ENCODE measurements at regions not wholly inside any gene's neighbourhood (a gene's known extent, or its start where the extent isn't known, plus 50 kb on each side); places are given as distances from the start of the nearest gene placed in this dataset.
"Not testable (repeated sequence)": the region's sequence is repeated elsewhere in the genome, so short reads cannot be mapped to it uniquely, and the experiment has no call there.

DNA sequence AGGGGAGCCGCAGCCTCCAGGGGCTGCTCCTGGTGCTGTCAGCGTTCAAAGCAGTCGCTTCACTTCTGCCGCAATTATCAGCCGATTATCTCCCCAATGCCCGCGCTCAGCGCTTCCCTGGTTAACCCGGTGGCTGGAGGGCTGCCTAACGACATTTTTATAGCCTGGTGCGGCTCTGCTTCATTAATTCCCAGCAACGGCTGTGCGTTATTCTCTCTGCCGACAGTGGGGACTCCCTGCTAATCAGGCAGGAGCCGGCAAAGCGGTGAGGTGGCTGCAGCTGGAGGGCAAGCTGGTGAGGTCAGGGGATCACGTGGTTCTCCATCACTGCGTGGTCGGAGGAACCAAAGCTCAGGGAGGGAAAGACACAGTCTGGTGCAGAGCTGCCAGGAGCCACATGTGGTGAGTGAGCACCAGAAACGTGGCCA is 62.9 kb downstream of the GLRX5 start:
- no peaks in the 10 kb centered on the region for H3K36me3 ChIP-seq
- no peaks in the 10 kb centered on the region for H3K27me3 ChIP-seq
- no peak overlapping the region for H3K4me3 ChIP-seq
- H3K9me3 ChIP-seq, result no peaks in the 10 kb centered on the region
- DNase-seq, result peak; percentile 24

DNA sequence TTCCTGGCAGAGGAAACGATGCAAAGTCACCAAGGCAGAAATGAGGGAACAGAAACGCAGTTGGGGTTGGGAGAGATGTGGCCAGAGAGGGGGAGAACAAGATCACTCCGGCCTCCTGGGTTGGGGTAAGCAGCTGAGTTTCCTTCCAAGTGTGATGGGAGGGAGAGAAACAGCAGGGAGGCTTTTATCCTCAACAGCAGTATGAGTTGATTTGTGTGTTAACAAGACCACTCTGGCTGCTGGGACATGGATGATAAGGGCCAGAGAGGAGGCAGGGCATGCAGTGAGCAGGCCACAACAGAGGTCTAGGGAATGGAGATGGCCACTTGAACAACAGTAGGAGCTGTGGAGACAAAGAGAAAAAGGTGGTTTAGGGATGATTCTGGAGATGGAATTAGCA is 66.8 kb downstream of the GLRX5 start:
- H3K27me3 ChIP-seq, result no peaks in the 10 kb centered on the region
- no peak for DNase-seq
- H3K4me3 ChIP-seq, result no peak overlapping the region
- no peaks in the 10 kb centered on the region for H3K36me3 ChIP-seq
- H3K9me3 ChIP-seq, result no peaks in the 10 kb centered on the region

DNA sequence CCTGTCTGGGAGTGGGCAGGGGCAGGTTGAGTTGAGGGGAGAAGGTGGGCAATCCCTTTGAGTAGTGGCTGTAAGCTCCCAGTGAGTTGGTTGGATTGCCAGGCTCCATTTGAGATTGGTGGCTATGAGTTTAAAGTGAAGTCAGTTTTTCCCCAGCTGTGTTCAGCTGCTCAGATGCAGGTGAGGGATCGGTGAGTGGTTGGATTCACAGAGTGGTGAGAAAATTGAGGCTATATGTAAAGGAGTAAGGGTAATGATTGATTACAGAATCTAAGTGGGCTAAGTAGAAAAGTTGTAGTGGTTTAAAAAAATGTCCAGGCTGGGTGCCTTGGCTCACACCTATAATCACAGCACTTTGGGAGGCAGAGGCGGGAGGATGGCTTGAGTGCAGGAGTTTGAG is 68.6 kb downstream of the GLRX5 start:
- DNase-seq, result no peak
- Histone ChIP-seq H3K27me3 (no peaks in the 10 kb centered on the region), H3K36me3 (no peaks in the 10 kb centered on the region), H3K4me3 (no peak overlapping the region), H3K9me3 (no peaks in the 10 kb centered on the region)

DNA sequence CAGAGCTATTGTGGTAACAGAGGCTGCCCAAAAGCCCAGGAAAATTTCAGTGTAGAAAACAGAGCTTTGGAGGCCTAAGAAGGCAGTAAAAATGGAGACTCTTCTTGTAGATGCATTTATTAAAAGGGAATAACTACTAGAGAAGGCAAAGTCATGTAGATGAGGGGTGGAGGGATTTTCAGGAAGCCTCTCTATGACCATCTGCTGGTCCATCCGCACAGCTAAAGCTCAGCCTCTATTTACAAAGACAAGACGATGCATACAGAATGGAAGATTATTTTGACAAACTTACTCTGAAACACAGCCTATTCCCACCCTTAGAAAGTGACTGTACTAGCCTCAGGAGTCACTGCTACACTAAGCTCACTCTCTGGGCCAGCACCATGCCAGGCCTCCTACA is 71.4 kb downstream of the GLRX5 start:
- Histone ChIP-seq H3K27me3 (no peaks in the 10 kb centered on the region), H3K36me3 (no peaks in the 10 kb centered on the region), H3K4me3 (no peak overlapping the region), H3K9me3 (no peaks in the 10 kb centered on the region)
- no peak for DNase-seq

DNA sequence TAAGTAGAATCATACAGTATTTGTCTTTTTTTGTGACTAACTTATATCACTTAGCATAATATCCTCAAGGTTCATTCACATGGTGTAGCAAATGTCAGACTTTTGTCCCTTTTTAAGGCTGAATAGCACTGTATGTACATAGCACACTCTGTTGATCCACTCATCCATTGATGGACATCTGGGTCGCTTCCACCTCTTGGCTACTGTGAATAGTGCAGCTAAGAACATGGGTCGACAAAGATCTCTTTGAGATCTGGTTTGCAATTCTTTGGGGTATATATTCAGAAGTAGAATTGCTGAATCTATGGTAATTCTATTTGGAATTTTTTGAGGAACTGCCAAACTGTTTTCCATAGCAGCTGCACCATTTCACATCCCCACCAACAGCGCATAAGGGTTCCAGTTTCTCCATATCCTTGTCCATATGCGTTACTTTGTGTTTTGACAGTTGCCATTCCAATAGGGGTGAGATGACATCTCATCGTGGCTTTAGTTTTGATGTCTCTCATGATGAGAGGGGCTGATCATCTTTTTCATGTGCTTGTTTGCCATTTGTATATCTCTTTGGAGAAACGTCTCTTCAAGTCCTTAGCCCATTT is 73.9 kb downstream of the GLRX5 start:
- Histone ChIP-seq H3K9me3 (no peaks in the 10 kb centered on the region), H3K36me3 (no peaks in the 10 kb centered on the region), H3K4me3 (no peak overlapping the region), H3K27me3 (no peaks in the 10 kb centered on the region)
- DNase-seq, result no peak

DNA sequence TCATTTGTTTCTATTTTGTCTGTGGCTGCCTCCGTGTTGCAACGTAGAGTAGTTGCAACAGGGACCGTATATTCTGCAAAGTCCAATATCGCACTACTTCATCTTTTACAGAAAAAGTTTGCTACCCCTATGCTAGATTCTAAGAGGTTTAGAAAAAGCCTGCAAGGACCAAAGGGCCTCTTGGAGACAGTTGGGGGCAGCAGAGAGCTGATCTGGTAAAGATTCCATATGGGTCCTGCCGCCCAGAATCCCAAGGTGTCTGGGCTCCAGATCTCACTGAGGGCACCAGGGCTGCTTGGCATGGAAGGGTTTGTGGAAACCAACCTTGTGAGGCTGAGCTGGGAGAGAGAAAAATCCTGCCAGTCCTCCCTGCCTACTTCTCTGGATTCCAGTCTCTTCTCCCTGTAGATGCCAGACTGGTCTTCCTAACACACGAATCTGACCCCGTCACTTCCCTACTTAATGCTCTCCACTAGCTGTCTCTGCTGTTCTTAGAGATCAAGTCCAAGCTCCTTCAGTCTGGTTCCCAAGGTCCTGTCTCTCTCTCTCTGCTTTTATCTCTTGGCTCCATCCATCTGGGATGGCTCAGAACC is 74.6 kb downstream of the GLRX5 start:
- Histone ChIP-seq H3K9me3 (no peaks in the 10 kb centered on the region), H3K27me3 (no peaks in the 10 kb centered on the region), H3K36me3 (no peaks in the 10 kb centered on the region), H3K4me3 (no peak overlapping the region)
- DNase-seq, result peak; percentile 17

DNA sequence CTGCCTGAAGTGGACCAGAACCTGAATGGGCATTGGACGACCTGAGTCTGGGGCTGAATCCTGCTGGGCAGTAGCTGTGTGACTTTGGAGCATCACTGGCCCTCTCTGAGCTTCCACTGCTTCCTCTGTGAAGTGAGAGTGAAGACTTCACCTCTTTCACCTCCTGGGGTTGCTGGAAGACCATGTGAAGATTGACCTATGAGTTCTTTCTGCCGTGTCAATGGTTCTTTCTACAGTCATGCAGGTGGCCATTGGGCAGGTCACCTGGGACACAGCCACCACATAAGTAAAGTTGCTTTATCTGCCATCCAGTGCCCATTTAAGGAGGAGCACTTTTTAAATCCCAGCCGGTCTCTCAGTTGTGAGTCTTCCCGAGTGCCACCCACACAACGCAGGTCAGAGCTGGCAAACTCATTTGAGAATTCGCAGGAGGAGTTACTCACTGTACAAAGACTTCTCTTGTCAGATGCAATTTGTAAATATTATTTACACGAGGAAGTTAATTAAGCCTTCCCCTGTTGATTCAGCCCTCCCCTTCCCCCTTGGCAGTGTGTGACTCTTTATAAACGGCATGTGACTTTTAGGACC is 74.8 kb upstream of the TCL1B start:
- no peak overlapping the region for H3K4me3 ChIP-seq
- H3K9me3 ChIP-seq, result no peaks in the 10 kb centered on the region
- DNase-seq, result no peak

DNA sequence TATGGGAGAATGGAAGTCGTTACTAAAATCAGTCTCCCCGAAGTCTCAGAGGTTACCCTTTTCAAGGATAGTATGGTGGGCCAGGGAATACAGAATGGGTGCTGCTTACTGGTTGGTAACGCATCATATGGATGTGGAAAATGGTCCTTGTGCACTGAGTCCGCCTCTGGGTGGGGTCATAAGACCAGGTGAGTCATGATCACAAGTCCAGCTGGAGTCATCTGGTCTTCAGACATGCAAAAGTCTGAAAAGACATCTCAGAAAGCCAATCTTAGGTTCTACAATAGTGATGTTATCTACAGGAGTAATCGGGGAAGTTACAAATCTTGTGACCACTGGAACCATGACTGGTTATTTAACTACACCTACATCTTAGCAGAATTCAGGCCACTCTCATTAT is 71.9 kb upstream of the TCL1B start:
- H3K4me3 ChIP-seq, result no peak overlapping the region
- H3K9me3 ChIP-seq, result no peaks in the 10 kb centered on the region
- no peak for DNase-seq
- no peaks in the 10 kb centered on the region for H3K36me3 ChIP-seq
- no peaks in the 10 kb centered on the region for H3K27me3 ChIP-seq

More for the DNA sequence above, 74.8 kb upstream of the TCL1B start:
- no peaks in the 10 kb centered on the region for H3K36me3 ChIP-seq
- H3K27me3 ChIP-seq, result no peaks in the 10 kb centered on the region

DNA sequence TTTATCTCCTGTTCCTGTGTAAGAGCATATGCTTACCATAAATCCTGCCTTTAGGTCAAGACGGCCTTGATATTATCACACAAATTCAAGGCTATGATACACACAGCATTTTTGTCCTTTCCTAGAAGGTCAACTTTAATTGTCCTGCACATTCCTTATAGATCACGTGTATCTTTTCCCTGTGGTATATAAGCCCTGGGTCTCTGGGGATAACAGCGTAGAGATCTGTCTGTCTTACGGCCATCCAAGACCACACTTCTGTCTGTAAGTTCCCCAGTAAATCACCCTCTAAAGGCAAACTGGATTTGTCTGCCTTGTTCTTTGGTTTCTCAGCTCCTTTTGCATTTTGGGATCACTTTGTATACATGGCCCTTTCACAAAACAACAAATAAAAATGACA is 69.5 kb upstream of the TCL1B start:
- Histone ChIP-seq H3K36me3 (no peaks in the 10 kb centered on the region), H3K9me3 (no peaks in the 10 kb centered on the region), H3K27me3 (no peaks in the 10 kb centered on the region), H3K4me3 (no peak overlapping the region)
- DNase-seq, result no peak

DNA sequence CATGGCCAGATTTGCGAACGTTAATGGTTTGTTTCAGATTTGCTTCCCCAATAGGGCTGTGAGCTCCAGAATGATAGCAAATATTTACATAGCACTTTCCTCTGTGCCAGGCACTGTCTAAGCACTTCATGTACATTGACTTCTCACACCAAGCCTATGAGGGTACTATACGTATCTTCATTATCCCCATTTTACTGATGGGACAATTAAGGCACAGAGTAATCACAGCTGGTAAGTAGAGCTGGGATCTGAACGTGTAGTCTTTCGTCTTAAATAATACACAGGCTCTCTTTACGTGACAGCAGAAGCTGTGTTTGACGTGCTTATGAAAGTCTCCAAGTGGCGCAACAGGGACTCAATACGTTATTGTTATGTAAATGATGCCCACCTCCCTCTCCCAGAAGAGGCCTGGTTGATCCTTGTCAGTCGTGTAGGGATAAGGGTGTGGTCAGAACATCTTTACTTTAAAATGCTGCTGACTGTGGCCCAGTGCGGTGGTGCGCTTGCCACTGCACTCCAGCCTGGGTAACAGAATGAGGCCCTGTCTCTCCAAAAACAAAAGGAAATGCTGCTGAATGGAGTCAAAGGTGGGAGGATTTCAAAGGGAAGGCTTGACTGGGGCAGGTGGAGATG is 66.3 kb upstream of the TCL1B start:
- no peak for DNase-seq
- no peak overlapping the region for H3K4me3 ChIP-seq
- H3K36me3 ChIP-seq, result no peaks in the 10 kb centered on the region
- no peaks in the 10 kb centered on the region for H3K27me3 ChIP-seq
- H3K9me3 ChIP-seq, result no peaks in the 10 kb centered on the region

DNA sequence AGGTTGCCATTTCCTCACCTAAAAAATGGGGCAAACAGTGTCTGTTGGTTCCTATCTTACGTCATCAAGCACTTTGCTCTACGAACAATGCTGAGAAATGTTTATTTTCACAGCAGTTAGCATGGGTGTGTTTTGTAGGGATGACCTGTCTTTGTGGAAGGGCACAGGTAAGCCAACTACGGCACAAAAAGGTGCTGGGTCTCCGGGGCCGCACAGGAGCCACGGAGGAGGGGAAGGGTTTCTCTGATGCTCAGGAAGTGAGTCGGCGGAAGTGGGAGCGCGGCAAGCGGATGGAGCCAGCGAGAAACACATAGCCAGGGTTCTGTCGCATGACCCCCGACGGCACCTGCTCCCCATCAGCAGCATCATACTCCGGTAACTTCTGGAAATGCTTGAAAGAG is 65.6 kb upstream of the TCL1B start:
- Histone ChIP-seq H3K4me3 (no peak overlapping the region), H3K36me3 (no peaks in the 10 kb centered on the region), H3K9me3 (no peaks in the 10 kb centered on the region), H3K27me3 (no peaks in the 10 kb centered on the region)
- DNase-seq, result no peak

DNA sequence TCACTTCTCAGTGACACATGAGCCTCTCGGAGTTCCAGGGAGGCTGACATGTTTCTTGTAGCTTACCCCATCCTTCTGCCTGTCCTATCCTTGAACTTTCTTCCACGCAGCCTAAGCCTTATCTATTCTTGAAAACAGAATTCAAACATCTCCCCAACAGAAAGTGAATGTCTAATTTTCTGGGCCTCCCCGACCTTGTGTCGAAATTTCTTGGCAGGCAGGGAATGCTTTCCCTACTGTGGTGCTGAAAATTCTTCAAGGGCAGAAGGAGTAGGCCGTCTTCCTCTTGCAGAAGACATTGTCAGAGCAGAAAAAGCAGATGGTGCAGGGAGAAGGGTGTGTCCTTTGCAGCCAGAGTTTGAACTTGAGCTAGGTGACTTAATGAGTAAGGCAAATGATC is 63.0 kb upstream of the TCL1B start:
- Histone ChIP-seq H3K27me3 (no peaks in the 10 kb centered on the region), H3K36me3 (no peaks in the 10 kb centered on the region), H3K9me3 (no peaks in the 10 kb centered on the region), H3K4me3 (no peak overlapping the region)
- no peak for DNase-seq

DNA sequence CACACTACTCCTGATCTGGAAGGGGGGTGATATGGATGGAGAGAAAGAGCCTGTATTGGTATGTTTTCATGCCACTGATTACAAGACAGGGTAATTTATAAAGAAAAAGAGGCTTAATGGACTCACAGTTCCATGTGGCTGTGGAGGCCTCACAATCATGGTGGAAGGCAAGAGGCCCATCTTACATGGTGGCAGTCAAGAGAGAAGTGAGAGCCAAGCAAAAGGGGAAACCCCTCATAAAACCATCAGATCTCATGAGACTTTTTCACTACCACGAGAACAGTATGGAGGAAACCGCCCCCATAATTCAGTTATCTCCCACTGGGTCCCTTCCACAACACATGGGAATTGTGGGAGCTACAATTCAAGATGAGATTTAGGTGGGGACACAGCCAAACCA is 60.5 kb upstream of the TCL1B start:
- DNase-seq, H3K9me3 ChIP-seq, H3K36me3 ChIP-seq, H3K4me3 ChIP-seq, H3K27me3 ChIP-seq: not testable (repeated sequence)

DNA sequence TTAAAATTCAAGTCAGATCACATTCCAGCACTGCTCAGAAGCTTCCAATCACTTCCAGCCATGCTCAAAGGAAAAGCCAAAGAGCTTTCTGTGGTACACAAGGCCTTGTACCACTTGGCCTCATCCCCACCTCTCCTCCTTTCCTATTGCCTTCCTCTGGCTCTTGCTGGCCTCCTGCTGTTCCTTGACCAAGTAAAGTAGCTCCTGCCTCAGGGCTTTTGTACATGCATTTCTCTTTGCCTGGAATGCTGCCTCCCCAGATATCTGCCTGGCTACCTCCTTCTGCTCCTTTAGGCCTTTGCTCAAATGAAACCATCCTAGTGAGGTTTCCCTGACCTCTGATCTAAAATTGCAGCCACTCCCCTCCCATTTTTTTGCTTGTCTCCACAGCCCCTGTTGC is 51.2 kb upstream of the TCL1B start:
- Histone ChIP-seq H3K36me3 (no peaks in the 10 kb centered on the region), H3K9me3 (no peaks in the 10 kb centered on the region), H3K4me3 (no peak overlapping the region), H3K27me3 (no peaks in the 10 kb centered on the region)
- no peak for DNase-seq
